Stimulated activated CD8-positive, alpha-beta memory T cell treated with anti-CD3 and anti-CD28 coated beads, Interleukin-4, amount 100 ng/mL, for 1 hour (primary cell): ENCODE measurements at regions not wholly inside any gene's neighbourhood (a gene's known extent, or its start where the extent isn't known, plus 50 kb on each side); places are given as distances from the start of the nearest gene placed in this dataset.

Experiments used
- DNase-seq, 2 donors: peaks; one replicate each; pipeline ENCODE4 v3.0.0-alpha.2; 2020; ENCODE audit warnings: low read depth in 2 of 2, low spot score in 1 of 2

DNA sequence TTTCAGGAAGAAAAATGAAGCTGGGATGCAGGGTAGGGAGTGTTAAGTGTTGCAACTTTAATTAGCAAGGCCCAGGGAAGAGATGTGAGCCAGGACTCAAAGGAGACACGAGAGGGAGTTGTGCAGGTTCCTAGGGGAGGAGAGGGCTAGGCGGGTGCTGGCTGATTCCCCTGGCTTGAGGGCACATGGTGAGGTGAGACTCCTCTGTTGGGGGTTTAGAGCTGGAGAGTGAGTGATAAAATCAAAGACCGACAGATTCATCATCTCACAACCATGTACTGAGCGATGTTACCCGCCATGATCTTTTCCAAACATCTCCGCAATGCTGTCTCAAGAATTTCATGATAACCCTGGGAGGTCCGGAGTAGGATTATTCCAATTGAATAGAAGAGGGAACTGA, 161.8 kb upstream of the CSF3R start:
- DNase-seq, result no peak

- DNase-seq, result no peak
Measured at GRCh38 chr1:36643371-36644270, 160.9 kb upstream of the CSF3R start.

GRCh38 chr1:36642802-36643201, 160.1 kb upstream of the CSF3R start:
- DNase-seq, result no peak

DNA sequence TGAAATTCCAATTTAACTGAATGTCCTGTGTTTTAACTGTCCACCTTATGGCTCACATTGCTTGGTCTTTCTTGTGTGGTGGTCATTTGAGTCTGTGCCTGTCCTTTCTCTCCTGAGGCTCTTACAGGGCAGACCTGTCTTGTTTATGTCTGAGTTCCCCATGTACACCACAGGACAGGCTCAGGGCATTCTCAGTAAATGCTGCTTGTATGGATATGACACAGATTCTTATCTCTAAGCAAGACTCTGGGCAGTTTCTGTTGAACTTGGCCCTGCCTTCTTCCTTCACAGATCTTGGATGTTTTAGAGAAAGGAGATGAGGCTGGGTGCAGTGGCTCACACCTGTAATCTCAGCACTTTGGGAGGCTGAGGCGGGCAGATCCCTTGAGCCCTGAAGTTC, 159.1 kb upstream of the CSF3R start:
- DNase-seq, result no peak

GRCh38 chr1:36639461-36639860, 156.7 kb upstream of the CSF3R start:
- DNase-seq, result no peak

DNA sequence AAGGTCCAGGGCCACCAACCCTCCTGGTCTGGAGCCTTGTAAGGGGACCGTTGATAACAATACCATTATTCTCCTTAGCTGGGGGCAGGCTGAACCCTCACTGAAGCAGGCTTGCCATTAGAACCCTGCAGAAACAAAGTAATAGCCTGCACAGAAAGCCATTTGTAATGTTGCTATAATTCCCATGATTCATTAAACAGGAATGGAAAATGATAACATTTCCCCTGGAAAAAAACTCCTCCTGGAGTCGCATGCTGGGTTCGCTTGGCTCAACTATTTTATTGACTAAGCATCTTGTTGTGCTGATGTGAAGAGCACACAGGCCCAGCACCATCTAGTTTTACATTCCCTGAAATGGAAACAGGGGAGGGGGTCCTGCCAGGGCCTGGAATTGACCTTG, 155.6 kb upstream of the CSF3R start:
- no peak for DNase-seq

GRCh38 chr1:36636206-36636605, 153.5 kb upstream of the CSF3R start:
- DNase-seq, result no peak

GRCh38 chr1:36635284-36635683, 152.6 kb upstream of the CSF3R start:
- DNase-seq, result no peak

DNA sequence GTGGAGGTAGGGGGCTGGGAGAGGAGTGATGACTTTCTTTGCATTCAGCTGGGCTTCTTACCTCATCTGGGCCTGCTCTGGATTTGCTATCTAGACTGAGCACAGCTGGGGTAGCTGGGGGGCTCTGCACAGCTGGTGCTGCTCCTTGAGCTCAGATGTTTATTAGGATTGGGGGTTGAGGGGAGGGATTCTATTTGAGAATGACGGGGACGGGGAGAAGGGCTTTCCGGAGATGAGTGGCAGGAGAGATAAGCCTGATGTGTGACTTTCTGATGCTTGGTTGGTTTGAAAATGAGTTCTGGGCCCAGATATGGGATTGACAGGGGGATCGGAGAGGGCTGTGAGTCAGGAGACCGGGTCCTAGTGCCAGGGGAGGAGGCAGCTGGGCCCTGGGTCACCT, 146.1 kb upstream of the CSF3R start:
- no peak for DNase-seq

DNA sequence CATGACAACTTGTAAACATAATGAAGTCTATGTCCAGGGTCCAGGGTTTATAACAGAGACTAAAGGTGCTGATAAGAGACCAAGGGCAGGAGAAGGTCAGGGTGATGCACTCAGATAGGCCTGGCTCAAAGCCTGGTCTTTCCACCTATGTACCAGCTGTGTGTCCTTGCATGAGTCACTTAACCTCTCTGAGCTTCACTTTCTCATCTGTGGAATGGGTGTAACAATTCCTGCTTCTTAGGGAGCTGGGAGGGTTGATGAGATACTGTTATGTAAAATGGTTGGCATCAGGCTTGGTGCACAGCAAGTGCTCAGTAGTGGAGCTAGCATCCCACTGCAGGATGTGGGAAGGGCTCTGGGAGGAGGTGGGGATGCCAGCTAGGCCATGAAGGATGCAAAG, 143.7 kb upstream of the CSF3R start:
- no peak for DNase-seq

DNA sequence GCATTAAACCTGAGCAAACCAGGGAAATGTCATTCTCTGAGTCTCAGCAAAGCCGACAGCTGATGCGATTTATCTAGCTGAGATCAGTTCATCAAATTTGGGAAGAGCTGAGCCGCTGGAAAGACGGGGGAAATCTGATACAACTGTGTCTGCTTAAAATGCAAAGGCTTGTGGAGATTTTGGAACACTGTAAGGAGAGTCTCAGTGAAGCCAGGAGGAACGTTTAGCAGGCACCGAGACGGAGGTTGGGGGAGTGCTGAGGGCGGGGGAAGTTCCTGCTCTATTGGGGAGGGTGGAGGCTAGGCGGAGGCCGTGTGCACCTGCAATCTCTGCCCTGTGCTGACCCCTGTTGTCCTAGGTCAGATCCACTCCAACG, 143.2 kb upstream of the CSF3R start:
- DNase-seq, result no peak

DNA sequence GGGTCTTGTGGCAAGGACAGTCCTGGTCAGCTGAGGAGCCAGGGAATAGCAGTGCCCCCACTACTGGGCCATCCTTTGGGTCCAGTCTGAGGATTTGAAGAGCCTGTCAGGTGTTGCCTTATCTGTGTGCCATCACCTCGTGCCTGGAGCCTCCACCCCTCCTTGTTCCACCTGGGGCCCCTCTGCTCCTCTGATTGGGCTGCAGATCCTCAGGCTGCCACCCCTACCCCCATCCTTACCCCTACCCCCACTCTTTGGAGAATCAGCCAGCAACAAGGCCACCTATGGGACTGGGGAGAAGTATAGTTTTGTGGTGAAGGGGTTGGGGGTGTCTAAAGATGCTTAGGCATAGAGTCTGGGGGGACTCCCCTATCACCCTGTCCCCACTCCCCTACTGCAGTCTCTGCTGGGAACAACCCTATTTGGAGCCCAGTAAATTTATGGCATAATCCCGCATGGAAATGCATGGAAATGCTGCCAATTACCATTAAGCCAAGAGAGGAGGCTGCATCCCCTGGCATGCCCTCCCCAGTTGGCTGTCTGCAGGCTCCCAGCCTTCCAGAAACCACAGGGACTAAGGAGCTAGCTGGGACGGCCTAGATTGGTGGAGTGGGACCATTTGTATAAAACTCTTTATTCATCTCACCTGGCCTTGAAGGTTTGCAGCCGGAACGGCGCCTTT, 142.7 kb upstream of the CSF3R start:
- no peak for DNase-seq

DNA sequence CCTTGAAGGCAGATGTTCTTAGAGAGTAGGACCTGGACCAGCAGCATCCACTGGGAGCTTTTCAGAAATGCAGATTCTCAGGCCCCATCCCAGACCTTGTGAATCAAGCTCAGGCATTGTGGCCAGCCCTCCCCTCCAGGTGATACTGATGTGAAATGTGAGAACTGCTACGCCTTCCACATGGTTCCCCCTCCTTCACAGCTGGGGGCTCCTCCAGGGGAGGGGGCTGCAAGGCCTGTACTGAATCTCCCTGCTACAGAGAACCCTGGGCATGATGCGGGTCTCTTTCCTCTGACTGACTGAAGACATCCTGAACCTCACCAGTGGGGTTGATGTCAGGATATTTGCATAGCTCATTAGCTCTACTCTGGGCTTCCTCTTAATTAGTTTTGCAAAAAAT, 141.8 kb upstream of the CSF3R start:
- DNase-seq, result no peak

- DNase-seq, result no peak
Measured at GRCh38 chr1:36622741-36623648, 140.3 kb upstream of the CSF3R start.

GRCh38 chr1:36621531-36621930, 138.8 kb upstream of the CSF3R start:
- no peak for DNase-seq

- DNase-seq, result no peak
Measured at GRCh38 chr1:36620142-36620541, 137.4 kb upstream of the CSF3R start.

DNA sequence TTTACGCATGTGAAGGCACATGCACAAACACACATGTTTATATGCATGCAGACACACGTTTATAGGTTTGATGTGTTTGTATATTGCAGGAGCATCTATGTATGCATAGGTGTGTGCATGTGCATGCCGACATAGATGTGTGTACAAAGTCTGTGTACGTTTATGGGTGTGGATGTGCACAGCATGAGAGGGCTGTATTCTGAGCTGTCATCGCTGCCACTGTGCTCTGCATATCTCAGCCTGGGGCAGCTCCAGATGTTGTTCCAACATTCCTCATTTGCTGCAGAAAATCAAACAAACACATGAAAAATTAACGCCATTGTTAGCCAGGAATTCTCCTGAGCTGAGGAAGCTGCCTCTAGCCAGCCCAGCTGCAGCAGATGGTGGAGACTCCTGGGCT, 132.3 kb upstream of the CSF3R start:
- no peak for DNase-seq

DNA sequence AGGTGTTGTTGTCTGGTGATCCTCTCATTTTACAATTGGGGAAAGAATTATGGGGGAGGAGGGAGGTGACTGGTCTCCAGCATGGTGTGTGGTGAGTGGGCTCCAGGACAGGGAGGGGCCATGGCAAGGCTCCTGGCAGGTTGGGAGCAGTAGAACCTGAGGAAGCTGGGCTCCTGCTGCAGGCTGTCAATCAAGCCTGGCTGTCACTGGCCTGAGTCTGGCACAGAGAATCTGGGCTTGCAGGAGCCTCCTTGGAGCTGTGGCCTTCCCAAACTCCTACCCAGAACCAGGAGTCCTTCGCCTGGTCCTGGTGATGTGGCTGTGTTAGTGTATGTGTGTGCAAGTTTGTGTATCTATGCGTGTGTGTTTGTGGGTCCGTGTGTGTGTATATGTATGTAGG, 131.9 kb upstream of the CSF3R start:
- no peak for DNase-seq

- no peak for DNase-seq
Measured at GRCh38 chr1:36613721-36614120, 131.0 kb upstream of the CSF3R start.

DNA sequence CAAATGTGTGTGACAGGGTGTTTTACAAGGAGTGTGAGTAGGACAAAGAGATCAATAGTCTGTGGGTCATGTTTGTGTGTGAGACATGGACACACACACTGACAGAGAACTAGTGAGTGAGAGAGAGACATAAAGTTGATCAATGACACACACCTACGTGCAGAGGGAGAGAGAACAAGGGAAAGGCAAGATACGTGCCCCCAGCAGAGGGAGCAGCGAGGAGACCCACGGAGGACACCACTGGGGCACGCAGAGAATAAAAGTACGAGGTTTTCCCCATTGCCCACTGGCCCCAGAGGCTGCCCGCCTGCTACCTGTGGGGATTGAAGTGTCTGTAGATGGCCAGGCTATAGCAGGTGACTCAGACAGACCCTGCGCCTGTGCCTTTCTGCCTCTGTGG, 130.2 kb upstream of the CSF3R start:
- no peak for DNase-seq

DNA sequence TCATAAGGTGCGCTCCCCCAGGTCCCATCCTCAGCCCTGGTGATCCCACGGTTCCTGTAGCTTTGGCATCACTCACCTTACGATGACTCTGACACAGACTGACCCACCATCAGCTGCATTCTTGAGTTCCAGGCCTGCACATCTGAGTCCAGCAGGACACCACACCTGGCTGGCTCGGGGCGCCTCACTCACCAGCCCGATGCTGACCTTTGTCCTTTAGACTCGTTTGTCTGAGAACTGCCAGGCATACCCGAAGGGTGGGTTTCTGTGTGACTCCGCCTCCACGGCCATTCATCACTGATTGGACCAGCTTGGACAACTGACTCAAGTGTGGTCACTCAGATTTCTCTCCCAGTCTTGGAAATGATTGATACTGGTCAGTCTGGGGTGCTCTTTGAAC, 129.4 kb upstream of the CSF3R start:
- no peak for DNase-seq
